Ramos (cell line): ENCODE measurements at regions not wholly inside any gene's neighbourhood (a gene's known extent, or its start where the extent isn't known, plus 50 kb on each side); places are given as distances from the start of the nearest gene placed in this dataset.
"Not testable (repeated sequence)": the region's sequence is repeated elsewhere in the genome, so short reads cannot be mapped to it uniquely, and the experiment has no call there.

Source experiments
- in situ Hi-C: fragments of 300-500 bp; cut with MboI; formaldehyde crosslinking; loops from one replicate; pipeline ENCODE4 v1.14.3; 2022; ENCODE audit warnings: low sequenced_read_pairs; ENCODE audit not compliant: unreplicated experiment

GRCh38 chr6:25111782-25112181, 167.4 kb upstream of the CARMIL1 start:
- in situ Hi-C loops, result no loop called here

- in situ Hi-C loops, result no loop called here
Measured at GRCh38 chr6:25112322-25112773, 166.8 kb upstream of the CARMIL1 start.

GRCh38 chr6:25113436-25113835, 165.7 kb upstream of the CARMIL1 start:
- in situ Hi-C loops, result no loop called here

GRCh38 chr6:25118038-25118437, 161.1 kb upstream of the CARMIL1 start:
- in situ Hi-C loops, result no loop called here

GRCh38 chr6:25121186-25121585, 158.0 kb upstream of the CARMIL1 start:
- in situ Hi-C loops, result no loop called here

- in situ Hi-C loops, result no loop called here
Measured at GRCh38 chr6:25122001-25122400, 157.2 kb upstream of the CARMIL1 start.

GRCh38 chr6:25122622-25123237, 156.4 kb upstream of the CARMIL1 start:
- in situ Hi-C loops, result no loop called here

- in situ Hi-C loops, result no loop called here
Measured at GRCh38 chr6:25124216-25124715, 154.9 kb upstream of the CARMIL1 start.

GRCh38 chr6:25125736-25126135, 153.4 kb upstream of the CARMIL1 start:
- in situ Hi-C loops, result no loop called here

- in situ Hi-C loops, result no loop called here
Measured at GRCh38 chr6:25127076-25127837, 151.9 kb upstream of the CARMIL1 start.

GRCh38 chr6:25130518-25130917, 148.7 kb upstream of the CARMIL1 start:
- in situ Hi-C loops, result no loop called here

GRCh38 chr6:25132934-25133333, 146.2 kb upstream of the CARMIL1 start:
- in situ Hi-C loops, result no loop called here

- in situ Hi-C loops, result no loop called here
Measured at GRCh38 chr6:25133568-25133967, 145.6 kb upstream of the CARMIL1 start.

GRCh38 chr6:25136854-25137253, 142.3 kb upstream of the CARMIL1 start:
- in situ Hi-C loops, result no loop called here

- in situ Hi-C loops, result no loop called here
Measured at GRCh38 chr6:25137480-25137879, 141.7 kb upstream of the CARMIL1 start.

GRCh38 chr6:25137916-25138232, 141.3 kb upstream of the CARMIL1 start:
- in situ Hi-C loops, result no loop called here

- in situ Hi-C loops, result no loop called here
Measured at GRCh38 chr6:25138233-25138933, 140.8 kb upstream of the CARMIL1 start.

- in situ Hi-C loops, result no loop called here
Measured at GRCh38 chr6:25138934-25139415, 140.2 kb upstream of the CARMIL1 start.

GRCh38 chr6:25139608-25140007, 139.6 kb upstream of the CARMIL1 start:
- in situ Hi-C loops, result not testable (repeated sequence)

GRCh38 chr6:25142506-25142905, 136.7 kb upstream of the CARMIL1 start:
- in situ Hi-C loops, result no loop called here

GRCh38 chr6:25144919-25145318, 134.3 kb upstream of the CARMIL1 start:
- in situ Hi-C loops, result no loop called here
